ENCODE measurements at regions not wholly inside any gene's neighbourhood (a gene's known extent, or its start where the extent isn't known, plus 50 kb on each side); places are given as distances from the start of the nearest gene placed in this dataset.

DNA sequence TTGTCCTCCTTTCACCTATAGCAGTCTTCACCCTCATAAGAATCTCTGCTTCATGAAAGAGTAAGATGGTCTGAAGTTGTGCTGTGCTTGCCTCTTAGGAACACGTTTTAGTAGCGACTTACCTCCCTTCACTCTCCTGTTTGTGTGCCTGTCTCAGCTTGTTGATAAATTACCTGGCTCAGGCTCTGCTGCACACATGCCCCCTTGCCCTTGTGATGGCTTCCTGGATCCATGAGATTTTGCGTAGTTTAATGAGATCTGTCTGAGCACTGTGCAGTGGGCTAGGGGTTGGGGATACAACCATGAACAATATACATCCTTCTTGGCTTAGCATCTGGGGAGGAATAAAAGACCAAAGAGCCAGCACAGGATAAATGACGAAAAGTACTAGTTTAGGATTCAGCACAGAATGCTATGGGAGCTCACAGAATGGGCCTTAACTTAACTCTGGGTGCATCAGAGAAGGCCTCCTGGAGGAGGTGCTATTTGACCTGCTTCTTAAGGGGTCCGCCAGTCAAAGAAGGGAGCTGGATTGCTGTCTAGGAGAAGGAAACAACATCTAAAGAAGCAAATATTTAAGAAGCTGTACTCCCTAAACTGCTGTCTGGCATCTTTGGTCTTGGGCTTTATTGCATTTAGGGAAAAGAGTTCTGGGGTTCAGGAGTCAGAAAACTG is 175.7 kb upstream of the PLXNA2 start:
- DNase-seq (ENCODE audit: low spot score) = no peak

GRCh38 chr1:208420696-208421095 is 176.5 kb upstream of the PLXNA2 start:
- no peak for DNase-seq (ENCODE audit: low spot score)

GRCh38 chr1:208421486-208421885 is 177.3 kb upstream of the PLXNA2 start:
- no peak for DNase-seq (ENCODE audit: low spot score)

DNA sequence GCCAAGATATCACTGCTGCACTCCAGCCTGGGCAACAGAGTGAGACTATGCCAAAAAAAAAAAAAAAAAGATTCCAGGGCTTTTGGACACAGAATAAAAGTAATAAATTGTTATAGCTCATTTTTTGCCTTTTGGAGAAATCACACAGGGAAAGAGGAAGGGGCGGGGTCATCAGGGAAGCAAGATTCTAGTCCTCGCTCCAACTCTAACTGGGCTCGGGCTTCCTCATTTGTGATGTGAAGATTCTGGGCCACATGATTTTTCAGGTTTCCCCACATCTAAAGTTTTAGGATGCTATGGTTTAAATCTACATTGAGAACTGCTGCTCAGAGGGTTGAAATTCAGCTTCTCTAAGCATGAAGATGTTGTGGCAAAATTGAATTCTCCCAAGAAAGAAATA is 179.3 kb upstream of the PLXNA2 start:
- no peak for DNase-seq (ENCODE audit: low spot score)

- DNase-seq (ENCODE audit: low spot score) = no peak
Observed at GRCh38 chr1:208425096-208425495, 180.9 kb upstream of the PLXNA2 start.

DNA sequence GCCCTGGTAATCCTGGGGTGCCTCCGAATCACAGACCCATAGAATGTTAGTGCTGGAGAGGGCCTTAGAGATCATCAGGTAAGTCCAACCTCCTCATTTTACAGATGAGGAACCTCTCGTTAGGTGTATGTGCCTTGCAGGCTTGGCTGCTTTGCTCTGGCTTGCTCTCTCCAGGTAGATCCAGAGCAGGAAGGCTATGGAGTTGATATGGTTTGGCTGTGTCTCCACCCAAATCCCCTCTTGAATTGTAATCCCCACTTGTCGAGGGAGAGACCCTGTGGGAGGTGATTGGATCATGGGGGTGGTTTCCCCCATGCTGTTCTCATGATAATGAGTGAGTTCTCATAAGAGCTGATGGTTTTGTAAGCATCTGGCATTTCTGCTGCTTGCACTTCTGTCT is 186.0 kb upstream of the PLXNA2 start:
- DNase-seq (ENCODE audit: low spot score) = no peak

DNA sequence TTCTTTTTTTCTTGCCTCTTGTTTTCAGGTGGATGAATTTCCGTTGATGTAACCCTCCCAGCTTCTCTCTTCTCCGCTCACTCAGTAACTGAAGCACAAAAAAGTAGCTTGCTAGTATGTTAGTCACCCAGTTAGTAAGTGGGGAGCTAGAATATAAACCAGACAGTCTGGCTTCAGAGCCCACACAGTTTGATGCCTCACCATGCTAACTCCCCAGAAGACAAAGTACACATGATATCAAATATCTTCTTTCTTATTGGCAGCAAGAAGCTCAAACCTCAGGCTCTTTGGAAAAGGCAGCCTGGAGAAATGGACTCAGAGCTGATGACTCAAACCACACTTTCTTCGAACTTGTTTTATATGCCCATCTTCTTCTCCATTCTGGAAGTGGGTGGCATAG is 187.5 kb upstream of the PLXNA2 start:
- no peak for DNase-seq (ENCODE audit: low spot score)

GRCh38 chr1:208432346-208432745 is 188.2 kb upstream of the PLXNA2 start:
- no peak for DNase-seq (ENCODE audit: low spot score)

- no peak for DNase-seq (ENCODE audit: low spot score)
Observed at GRCh38 chr1:208433086-208433485, 188.9 kb upstream of the PLXNA2 start.

- no peak for DNase-seq (ENCODE audit: low spot score)
Observed at GRCh38 chr1:208433971-208434370, 189.8 kb upstream of the PLXNA2 start.

GRCh38 chr1:208437401-208437800 is 193.2 kb upstream of the PLXNA2 start:
- DNase-seq (ENCODE audit: low spot score) = no peak

GRCh38 chr1:208438112-208438699 is 194.0 kb upstream of the PLXNA2 start:
- DNase-seq (ENCODE audit: low spot score) = no peak

DNA sequence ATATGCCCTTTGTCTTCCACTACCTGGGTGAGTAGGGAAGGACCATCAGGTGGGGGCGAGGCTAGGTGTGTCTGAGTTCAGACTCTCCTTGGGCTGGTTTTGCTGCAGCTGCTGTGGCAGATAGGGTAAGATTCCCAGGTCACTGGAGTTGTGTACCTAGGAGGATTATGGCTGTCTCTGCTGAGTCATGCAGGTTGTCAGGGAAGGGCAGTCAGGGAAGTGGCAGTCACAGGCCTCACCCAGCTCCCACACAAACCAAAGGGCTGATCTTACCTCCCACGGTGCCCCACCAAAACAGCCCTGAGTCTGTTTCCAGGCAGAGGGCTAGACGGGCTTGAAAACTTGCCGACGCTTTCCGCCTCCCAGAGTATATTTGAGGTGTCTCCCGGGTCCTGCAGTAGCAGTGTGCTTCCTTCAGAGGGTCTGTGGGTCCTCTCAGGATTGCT is 201.6 kb upstream of the PLXNA2 start:
- DNase-seq (ENCODE audit: low spot score) = no peak

GRCh38 chr1:208446271-208446691 is 202.1 kb upstream of the PLXNA2 start:
- DNase-seq (ENCODE audit: low spot score) = no peak

DNA sequence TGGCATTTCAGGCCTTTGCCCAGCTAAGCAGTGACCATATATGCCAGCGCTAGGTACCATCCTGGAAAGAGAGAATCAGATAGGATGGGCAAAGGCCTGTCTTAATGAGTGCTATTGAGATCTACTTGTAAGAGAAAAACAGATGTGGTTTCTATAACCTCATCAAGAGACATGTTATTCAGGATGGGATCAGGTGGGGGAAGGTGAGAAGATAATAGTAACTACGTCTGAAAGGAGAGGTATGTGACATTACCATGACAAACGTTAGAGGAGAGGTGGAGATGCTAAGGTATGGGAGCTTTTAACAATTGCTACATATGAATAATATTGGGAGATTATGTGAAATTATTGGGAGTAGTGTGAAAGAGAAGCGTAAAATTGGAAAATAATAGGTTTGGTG is 204.2 kb upstream of the PLXNA2 start:
- DNase-seq (ENCODE audit: low spot score) = no peak

DNA sequence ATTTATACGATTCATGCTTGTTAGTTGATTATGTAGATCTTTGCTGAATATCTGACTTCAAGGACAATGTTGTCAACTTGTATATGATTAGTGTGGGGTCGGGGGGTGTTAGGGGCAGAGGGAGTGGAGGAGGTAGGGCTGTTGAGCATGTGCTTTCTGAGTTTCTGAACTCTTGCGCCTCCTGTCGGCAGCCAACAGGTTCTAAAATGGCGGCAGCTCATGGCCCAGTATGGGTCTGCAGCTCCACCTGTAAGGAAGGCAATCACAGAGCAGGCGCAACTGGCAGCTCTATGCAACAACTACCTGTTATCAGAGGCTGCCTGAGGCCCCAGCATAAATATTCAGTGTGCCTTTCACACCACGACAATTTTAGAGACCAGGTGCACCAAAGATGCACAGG is 205.8 kb upstream of the PLXNA2 start:
- no peak for DNase-seq (ENCODE audit: low spot score)

- no peak for DNase-seq (ENCODE audit: low spot score)
Observed at GRCh38 chr1:208450958-208451357, 206.8 kb upstream of the PLXNA2 start.

DNA sequence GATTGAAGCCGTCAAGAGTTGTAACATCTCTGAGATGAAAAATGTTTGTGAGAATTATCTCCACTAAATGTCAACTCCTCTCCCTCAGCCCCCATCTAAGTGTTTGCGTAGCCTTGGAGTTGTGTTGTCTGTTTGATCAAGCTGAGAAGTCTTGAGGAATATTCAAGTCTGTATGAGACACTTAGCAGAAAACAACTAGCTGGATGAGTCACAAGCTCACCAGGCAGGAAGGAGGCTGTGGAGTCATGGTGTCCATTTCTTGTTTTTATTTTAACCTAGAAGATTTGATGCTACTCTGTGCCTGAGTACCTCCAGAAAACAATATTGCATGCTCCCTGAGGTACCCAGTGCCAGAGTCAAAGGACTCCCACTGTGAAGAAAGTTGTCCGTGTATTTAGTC is 211.6 kb upstream of the PLXNA2 start:
- DNase-seq (ENCODE audit: low spot score) = no peak

GRCh38 chr1:208456487-208456886 is 212.3 kb upstream of the PLXNA2 start:
- DNase-seq (ENCODE audit: low spot score) = no peak

- DNase-seq (ENCODE audit: low spot score) = no peak
Observed at GRCh38 chr1:208460823-208461222, 216.6 kb upstream of the PLXNA2 start.

- DNase-seq (ENCODE audit: low spot score) = no peak
Observed at GRCh38 chr1:208461680-208462079, 217.5 kb upstream of the PLXNA2 start.

DNA sequence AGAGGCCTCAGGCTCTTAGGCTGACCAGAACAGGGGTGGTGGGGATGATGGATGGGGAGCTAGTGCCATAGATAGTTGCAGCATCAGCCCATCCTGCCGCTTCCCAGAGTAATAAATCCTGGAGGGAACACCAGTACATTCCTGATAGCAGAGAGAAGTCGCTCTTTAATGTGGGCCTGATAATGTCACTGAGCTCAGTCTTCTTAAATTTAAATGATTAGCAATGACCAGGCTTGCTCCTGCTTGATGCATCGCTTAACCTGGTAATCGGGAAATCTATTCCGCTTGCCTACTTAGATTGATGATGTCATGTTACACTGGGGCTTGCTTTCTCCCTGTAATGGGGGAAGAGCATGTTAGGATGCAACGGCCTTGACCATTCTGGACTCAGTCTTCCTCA is 218.6 kb upstream of the PLXNA2 start:
- DNase-seq (ENCODE audit: low spot score) = no peak

GRCh38 chr1:208465266-208465665 is 221.1 kb upstream of the PLXNA2 start:
- DNase-seq (ENCODE audit: low spot score) = no peak
